Liver (tissue), 7 donors: ENCODE measurements at regions not wholly inside any gene's neighbourhood (a gene's known extent, or its start where the extent isn't known, plus 50 kb on each side); places are given as distances from the start of the nearest gene placed in this dataset.

ENCODE experiments used
- DNase-seq: peaks from one replicate; pipeline ENCODE4 v3.0.0-alpha.2; 2017; ENCODE audit warnings: low spot score
- H3K27ac ChIP-seq, 2 donors: one replicate each; pipeline ENCODE4 v1.7.0; 2013; ENCODE audit warnings: inconsistent platforms in 2 of 2, low read length in 2 of 2, control low read depth in 1 of 2, low read depth in 1 of 2, mild to moderate bottlenecking in 1 of 2
- H3K27me3 ChIP-seq, 4 donors: one replicate each; pipeline versions ENCODE4 v1.6.1 to v1.7.0; 2013; ENCODE audit warnings: low read length in 3 of 4, inconsistent platforms in 1 of 4, mild to moderate bottlenecking in 1 of 4, moderate library complexity in 1 of 4; ENCODE audit not compliant: control insufficient read depth in 4 of 4, insufficient read depth in 4 of 4
- H3K36me3 ChIP-seq, 4 donors: one replicate each; pipeline versions ENCODE4 v1.6.1 to v1.7.0; 2013; ENCODE audit warnings: low read length in 3 of 4, mild to moderate bottlenecking in 3 of 4, low read depth in 1 of 4, moderate library complexity in 1 of 4; ENCODE audit not compliant: control insufficient read depth in 4 of 4, insufficient read depth in 3 of 4
- H3K4me1 ChIP-seq, 4 donors: one replicate each; pipeline versions ENCODE4 v1.6.1 to v1.7.0; 2013; ENCODE audit warnings: low read length in 3 of 4, mild to moderate bottlenecking in 3 of 4, moderate library complexity in 1 of 4; ENCODE audit not compliant: control insufficient read depth in 4 of 4, insufficient read depth in 4 of 4
- H3K4me3 ChIP-seq, 3 donors: one replicate each; pipeline versions ENCODE4 v1.6.1 to v1.7.0; 2013; ENCODE audit warnings: low read length in 3 of 3, control low read depth in 1 of 3, low read depth in 1 of 3, mild to moderate bottlenecking in 1 of 3
- H3K9ac ChIP-seq, 2 donors: one replicate each; pipeline ENCODE4 v1.7.0; 2013; ENCODE audit warnings: low read length in 2 of 2, mild to moderate bottlenecking in 2 of 2, moderate library complexity in 2 of 2, control low read depth in 1 of 2, low read depth in 1 of 2
- H3K9me3 ChIP-seq, 4 donors: one replicate each; pipeline versions ENCODE4 v1.6.1 to v1.7.0; 2013; ENCODE audit warnings: low read length in 3 of 4; ENCODE audit not compliant: control insufficient read depth in 4 of 4
- EGR1 ChIP-seq, 2 donors: IDR thresholded peaks; 2 replicates each; pipeline ENCODE4 v1.6.1; 2016 to 2018; ENCODE audit warnings: antibody characterized with exemption in 2 of 2, low read depth in 2 of 2
- FOXA2 ChIP-seq: IDR thresholded peaks from 2 replicates; pipeline ENCODE4 v1.6.1; 2016; ENCODE audit warnings: antibody characterized with exemption
- GABPA ChIP-seq, 2 donors: IDR thresholded peaks in 1 of 2; conservative IDR thresholded peaks in 1 of 2; 2 replicates each; pipeline ENCODE4 v1.6.1; 2016; ENCODE audit warnings: antibody characterized with exemption in 2 of 2, mild to moderate bottlenecking in 1 of 2, moderate library complexity in 1 of 2
- HNF4A ChIP-seq, 2 donors: conservative IDR thresholded peaks; 2 replicates each; pipeline ENCODE4 v1.6.1; 2016; ENCODE audit warnings: antibody characterized with exemption in 2 of 2, mild to moderate bottlenecking in 2 of 2
- HNF4G ChIP-seq: IDR thresholded peaks from 2 replicates; pipeline ENCODE4 v1.6.1; 2016; ENCODE audit warnings: antibody characterized with exemption
- NR2F2 ChIP-seq: IDR thresholded peaks from 2 replicates; pipeline ENCODE4 v1.6.1; 2016; ENCODE audit warnings: antibody characterized with exemption
- RAD21 ChIP-seq, 2 donors: IDR thresholded peaks; 2 replicates each; pipeline ENCODE4 v1.6.1; 2016; ENCODE audit warnings: antibody characterized with exemption in 2 of 2, mild to moderate bottlenecking in 2 of 2
- TAF1 ChIP-seq: conservative IDR thresholded peaks from 2 replicates; pipeline ENCODE4 v1.6.1; 2016; ENCODE audit warnings: antibody characterized with exemption, mild to moderate bottlenecking
- YY1 ChIP-seq: IDR thresholded peaks from 2 replicates; pipeline ENCODE4 v1.6.1; 2016; ENCODE audit warnings: antibody characterized with exemption, mild to moderate bottlenecking
- TF ChIP-seq, protein P1 (sequence below): IDR thresholded peaks from 2 replicates; pipeline ENCODE4 v1.6.1; 2016; ENCODE audit warnings: antibody characterized with exemption
- TF ChIP-seq, protein P2 (sequence below): IDR thresholded peaks from 2 replicates; pipeline ENCODE4 v1.6.1; 2016; ENCODE audit warnings: antibody characterized with exemption, mild to moderate bottlenecking
- TF ChIP-seq, protein P3 (sequence below): IDR thresholded peaks from 2 replicates; pipeline ENCODE4 v1.6.1; 2016; ENCODE audit warnings: antibody characterized with exemption
- TF ChIP-seq, protein P4 (sequence below): fragments of 150-350 bp; IDR thresholded peaks from 2 replicates; pipeline ENCODE4 v1.5.1; 2017; ENCODE audit warnings: improper control_type of control experiment, low read depth, low read length; ENCODE audit not compliant: missing input control
- TF ChIP-seq, protein P5 (sequence below): IDR thresholded peaks from 2 replicates; pipeline ENCODE4 v1.6.1; 2016; ENCODE audit warnings: antibody characterized with exemption
- donor health status: healthy.
- donor health status: healthy.
- donor health status: healthy.
- donor health status: healthy.

DNA sequence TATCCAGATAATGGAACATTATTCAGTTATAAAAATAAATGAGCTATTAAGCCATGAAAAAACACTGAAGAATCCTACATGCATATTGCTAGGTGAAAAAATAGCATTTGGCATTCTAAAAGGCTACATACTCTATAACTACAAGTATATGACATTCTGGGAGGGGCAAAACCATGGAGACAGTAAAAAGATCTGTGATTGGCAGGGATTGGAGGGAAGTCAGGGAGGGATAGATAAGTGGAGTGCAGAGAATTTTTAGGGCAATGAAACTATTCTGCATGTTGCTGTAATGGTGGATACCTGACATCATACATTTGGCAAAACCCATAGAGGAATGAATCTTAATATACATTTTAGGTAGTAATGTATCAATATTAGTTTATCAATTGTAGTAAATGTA lies 63.1 kb upstream of the SLC38A2 start:
- Histone ChIP-seq H3K9ac (no peak overlapping the region), H3K36me3 (no peaks in the 10 kb centered on the region), H3K4me3 (no peak overlapping the region), H3K4me1 (peaks cover 0 to 3% (median under 1%) of the 10 kb centered on the region in 4 donors), H3K27ac (no peak overlapping the region), H3K9me3 (no peaks in the 10 kb centered on the region), H3K27me3 (no peaks in the 10 kb centered on the region)
- TF ChIP-seq NR2F2 (no peak), RAD21 (IDR thresholded peaks at IDR 0.05) (no peak), HNF4A (conservative IDR thresholded peaks at IDR 0.05) (no peak), HNF4G (no peak), EGR1 (IDR thresholded peaks at IDR 0.05; ENCODE audit: low read depth in 2 of 2) (no peak), YY1 (no peak), GABPA (IDR thresholded peaks at IDR 0.05 in 1 of 2, conservative IDR thresholded peaks at IDR 0.05 in 1 of 2) (no peak)
- TF ChIP-seq, protein P1, sequence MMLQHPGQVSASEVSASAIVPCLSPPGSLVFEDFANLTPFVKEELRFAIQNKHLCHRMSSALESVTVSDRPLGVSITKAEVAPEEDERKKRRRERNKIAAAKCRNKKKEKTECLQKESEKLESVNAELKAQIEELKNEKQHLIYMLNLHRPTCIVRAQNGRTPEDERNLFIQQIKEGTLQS, result no peak
- TF ChIP-seq, protein P2, sequence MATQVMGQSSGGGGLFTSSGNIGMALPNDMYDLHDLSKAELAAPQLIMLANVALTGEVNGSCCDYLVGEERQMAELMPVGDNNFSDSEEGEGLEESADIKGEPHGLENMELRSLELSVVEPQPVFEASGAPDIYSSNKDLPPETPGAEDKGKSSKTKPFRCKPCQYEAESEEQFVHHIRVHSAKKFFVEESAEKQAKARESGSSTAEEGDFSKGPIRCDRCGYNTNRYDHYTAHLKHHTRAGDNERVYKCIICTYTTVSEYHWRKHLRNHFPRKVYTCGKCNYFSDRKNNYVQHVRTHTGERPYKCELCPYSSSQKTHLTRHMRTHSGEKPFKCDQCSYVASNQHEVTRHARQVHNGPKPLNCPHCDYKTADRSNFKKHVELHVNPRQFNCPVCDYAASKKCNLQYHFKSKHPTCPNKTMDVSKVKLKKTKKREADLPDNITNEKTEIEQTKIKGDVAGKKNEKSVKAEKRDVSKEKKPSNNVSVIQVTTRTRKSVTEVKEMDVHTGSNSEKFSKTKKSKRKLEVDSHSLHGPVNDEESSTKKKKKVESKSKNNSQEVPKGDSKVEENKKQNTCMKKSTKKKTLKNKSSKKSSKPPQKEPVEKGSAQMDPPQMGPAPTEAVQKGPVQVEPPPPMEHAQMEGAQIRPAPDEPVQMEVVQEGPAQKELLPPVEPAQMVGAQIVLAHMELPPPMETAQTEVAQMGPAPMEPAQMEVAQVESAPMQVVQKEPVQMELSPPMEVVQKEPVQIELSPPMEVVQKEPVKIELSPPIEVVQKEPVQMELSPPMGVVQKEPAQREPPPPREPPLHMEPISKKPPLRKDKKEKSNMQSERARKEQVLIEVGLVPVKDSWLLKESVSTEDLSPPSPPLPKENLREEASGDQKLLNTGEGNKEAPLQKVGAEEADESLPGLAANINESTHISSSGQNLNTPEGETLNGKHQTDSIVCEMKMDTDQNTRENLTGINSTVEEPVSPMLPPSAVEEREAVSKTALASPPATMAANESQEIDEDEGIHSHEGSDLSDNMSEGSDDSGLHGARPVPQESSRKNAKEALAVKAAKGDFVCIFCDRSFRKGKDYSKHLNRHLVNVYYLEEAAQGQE, result no peak
- no peak for DNase-seq

DNA sequence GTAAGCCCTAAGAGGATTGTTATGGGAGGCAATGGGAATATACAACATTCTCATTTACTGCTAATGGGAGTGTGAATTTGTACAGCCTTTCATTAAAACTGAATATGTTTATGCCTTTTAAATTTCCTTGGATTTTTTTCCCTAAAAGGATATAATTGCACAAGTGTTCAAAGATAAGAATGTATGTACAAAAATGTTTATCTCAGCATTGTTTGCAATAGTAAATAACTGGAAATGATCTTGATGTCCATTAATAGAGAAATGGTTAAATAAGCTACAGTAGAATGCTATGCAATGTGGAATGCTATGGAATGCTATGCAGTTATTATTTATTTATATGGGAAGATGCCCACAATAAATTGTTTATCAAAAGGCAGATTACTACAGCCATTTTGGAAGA lies 62.5 kb upstream of the SLC38A2 start:
- H3K36me3 ChIP-seq, result no peaks in the 10 kb centered on the region
- H3K4me3 ChIP-seq, result no peak overlapping the region
- no peaks in the 10 kb centered on the region for H3K9me3 ChIP-seq
- no peak overlapping the region for H3K27ac ChIP-seq
- no peak overlapping the region for H3K9ac ChIP-seq
- H3K27me3 ChIP-seq, result no peaks in the 10 kb centered on the region
- no peak for TF ChIP-seq YY1
- no peak for TF ChIP-seq HNF4G
- no peak for TF ChIP-seq NR2F2
- TF ChIP-seq, protein P1, result no peak
- no peak for TF ChIP-seq RAD21 (IDR thresholded peaks at IDR 0.05)
- no peak for TF ChIP-seq HNF4A (conservative IDR thresholded peaks at IDR 0.05)
- no peak for TF ChIP-seq TAF1
- TF ChIP-seq, protein P3, sequence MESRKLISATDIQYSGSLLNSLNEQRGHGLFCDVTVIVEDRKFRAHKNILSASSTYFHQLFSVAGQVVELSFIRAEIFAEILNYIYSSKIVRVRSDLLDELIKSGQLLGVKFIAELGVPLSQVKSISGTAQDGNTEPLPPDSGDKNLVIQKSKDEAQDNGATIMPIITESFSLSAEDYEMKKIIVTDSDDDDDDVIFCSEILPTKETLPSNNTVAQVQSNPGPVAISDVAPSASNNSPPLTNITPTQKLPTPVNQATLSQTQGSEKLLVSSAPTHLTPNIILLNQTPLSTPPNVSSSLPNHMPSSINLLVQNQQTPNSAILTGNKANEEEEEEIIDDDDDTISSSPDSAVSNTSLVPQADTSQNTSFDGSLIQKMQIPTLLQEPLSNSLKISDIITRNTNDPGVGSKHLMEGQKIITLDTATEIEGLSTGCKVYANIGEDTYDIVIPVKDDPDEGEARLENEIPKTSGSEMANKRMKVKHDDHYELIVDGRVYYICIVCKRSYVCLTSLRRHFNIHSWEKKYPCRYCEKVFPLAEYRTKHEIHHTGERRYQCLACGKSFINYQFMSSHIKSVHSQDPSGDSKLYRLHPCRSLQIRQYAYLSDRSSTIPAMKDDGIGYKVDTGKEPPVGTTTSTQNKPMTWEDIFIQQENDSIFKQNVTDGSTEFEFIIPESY, result no peak
- TF ChIP-seq, protein P2, result no peak
- TF ChIP-seq, protein P4, sequence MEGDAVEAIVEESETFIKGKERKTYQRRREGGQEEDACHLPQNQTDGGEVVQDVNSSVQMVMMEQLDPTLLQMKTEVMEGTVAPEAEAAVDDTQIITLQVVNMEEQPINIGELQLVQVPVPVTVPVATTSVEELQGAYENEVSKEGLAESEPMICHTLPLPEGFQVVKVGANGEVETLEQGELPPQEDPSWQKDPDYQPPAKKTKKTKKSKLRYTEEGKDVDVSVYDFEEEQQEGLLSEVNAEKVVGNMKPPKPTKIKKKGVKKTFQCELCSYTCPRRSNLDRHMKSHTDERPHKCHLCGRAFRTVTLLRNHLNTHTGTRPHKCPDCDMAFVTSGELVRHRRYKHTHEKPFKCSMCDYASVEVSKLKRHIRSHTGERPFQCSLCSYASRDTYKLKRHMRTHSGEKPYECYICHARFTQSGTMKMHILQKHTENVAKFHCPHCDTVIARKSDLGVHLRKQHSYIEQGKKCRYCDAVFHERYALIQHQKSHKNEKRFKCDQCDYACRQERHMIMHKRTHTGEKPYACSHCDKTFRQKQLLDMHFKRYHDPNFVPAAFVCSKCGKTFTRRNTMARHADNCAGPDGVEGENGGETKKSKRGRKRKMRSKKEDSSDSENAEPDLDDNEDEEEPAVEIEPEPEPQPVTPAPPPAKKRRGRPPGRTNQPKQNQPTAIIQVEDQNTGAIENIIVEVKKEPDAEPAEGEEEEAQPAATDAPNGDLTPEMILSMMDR, result no peak
- no peak for TF ChIP-seq EGR1 (IDR thresholded peaks at IDR 0.05; ENCODE audit: low read depth in 2 of 2)
- TF ChIP-seq, protein P5, sequence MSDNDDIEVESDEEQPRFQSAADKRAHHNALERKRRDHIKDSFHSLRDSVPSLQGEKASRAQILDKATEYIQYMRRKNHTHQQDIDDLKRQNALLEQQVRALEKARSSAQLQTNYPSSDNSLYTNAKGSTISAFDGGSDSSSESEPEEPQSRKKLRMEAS, result no peak
- TF ChIP-seq FOXA2, result no peak
- TF ChIP-seq GABPA (IDR thresholded peaks at IDR 0.05 in 1 of 2, conservative IDR thresholded peaks at IDR 0.05 in 1 of 2), result no peak
- H3K4me1 ChIP-seq, result peaks cover 0 to 4% (median under 1%) of the 10 kb centered on the region in 4 donors
- DNase-seq, result no peak
